Choroid plexus epithelial cell (primary cell): ENCODE measurements at regions not wholly inside any gene's neighbourhood (a gene's known extent, or its start where the extent isn't known, plus 50 kb on each side); places are given as distances from the start of the nearest gene placed in this dataset.

Experiments
- DNase-seq: peaks from one replicate; pipeline ENCODE4 v3.0.0-alpha.2; 2010; ENCODE audit warnings: low read depth
- H3K4me3 ChIP-seq: 2 replicates; pipeline ENCODE4 v1.5.1; 2011; ENCODE audit warnings: low read depth, mild to moderate bottlenecking, control low read depth, low read length, moderate library complexity
- CTCF ChIP-seq: conservative IDR thresholded peaks from 2 replicates; pipeline ENCODE4 v1.5.1; 2011; ENCODE audit warnings: low read depth, mild to moderate bottlenecking, control low read depth, inconsistent platforms, low read length, moderate library complexity

- no peak for DNase-seq
- TF ChIP-seq CTCF: no peak
- H3K4me3 ChIP-seq: no peak overlapping the region
Measured at GRCh38 chr1:244218220-244218619, 167.1 kb downstream of the ZBTB18 start.

GRCh38 chr1:244219149-244219548 is 168.1 kb downstream of the ZBTB18 start:
- DNase-seq: no peak

GRCh38 chr1:244219802-244220201 is 168.7 kb downstream of the ZBTB18 start:
- no peak for DNase-seq
- no peak for TF ChIP-seq CTCF
- no peak overlapping the region for H3K4me3 ChIP-seq

More at GRCh38 chr1:244219149-244219548, 168.1 kb downstream of the ZBTB18 start:
- no peak overlapping the region for H3K4me3 ChIP-seq
- TF ChIP-seq CTCF: no peak

- TF ChIP-seq CTCF: no peak
- DNase-seq: no peak
Measured at GRCh38 chr1:244220410-244220809, 169.3 kb downstream of the ZBTB18 start.

GRCh38 chr1:244221991-244222390 is 170.9 kb downstream of the ZBTB18 start:
- no peak overlapping the region for H3K4me3 ChIP-seq
- TF ChIP-seq CTCF: no peak
- DNase-seq: no peak

More at GRCh38 chr1:244220410-244220809, 169.3 kb downstream of the ZBTB18 start:
- no peak overlapping the region for H3K4me3 ChIP-seq

GRCh38 chr1:244224487-244225430 is 173.7 kb downstream of the ZBTB18 start:
- DNase-seq: peak; percentile 52
- TF ChIP-seq CTCF: no peak
- H3K4me3 ChIP-seq: no peak overlapping the region

- TF ChIP-seq CTCF: no peak
- peak; percentile 46 for DNase-seq
- H3K4me3 ChIP-seq: no peak overlapping the region
Measured at GRCh38 chr1:244226435-244226834, 175.4 kb downstream of the ZBTB18 start.
